ENCODE measurements at regions not wholly inside any gene's neighbourhood (a gene's known extent, or its start where the extent isn't known, plus 50 kb on each side); places are given as distances from the start of the nearest gene placed in this dataset.
A peak's percentile ranks its signal among the peaks of the same experiment; 100 is the strongest.

DNA sequence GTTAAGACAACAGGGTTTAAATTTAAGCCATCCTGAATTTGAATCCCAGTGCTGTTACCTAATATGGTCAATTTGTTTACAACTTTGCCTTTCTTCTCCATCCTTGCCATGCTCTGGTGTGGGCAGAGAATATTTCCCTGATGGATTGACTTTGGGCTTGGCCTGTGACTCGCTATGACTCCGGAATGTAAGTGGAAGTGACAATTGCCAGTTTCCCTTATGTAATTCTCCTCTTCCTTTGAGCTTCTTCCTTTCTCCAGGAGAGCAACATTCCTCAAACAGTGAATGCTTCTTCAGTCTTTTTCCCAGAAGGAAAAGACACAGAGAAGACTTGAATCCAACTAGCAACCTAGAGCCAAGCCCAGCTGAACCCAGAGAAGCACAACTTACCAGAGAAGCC is 159.1 kb downstream of the LURAP1L start:
- DNase-seq (ENCODE audit: low read depth) = peak; percentile 71

DNA sequence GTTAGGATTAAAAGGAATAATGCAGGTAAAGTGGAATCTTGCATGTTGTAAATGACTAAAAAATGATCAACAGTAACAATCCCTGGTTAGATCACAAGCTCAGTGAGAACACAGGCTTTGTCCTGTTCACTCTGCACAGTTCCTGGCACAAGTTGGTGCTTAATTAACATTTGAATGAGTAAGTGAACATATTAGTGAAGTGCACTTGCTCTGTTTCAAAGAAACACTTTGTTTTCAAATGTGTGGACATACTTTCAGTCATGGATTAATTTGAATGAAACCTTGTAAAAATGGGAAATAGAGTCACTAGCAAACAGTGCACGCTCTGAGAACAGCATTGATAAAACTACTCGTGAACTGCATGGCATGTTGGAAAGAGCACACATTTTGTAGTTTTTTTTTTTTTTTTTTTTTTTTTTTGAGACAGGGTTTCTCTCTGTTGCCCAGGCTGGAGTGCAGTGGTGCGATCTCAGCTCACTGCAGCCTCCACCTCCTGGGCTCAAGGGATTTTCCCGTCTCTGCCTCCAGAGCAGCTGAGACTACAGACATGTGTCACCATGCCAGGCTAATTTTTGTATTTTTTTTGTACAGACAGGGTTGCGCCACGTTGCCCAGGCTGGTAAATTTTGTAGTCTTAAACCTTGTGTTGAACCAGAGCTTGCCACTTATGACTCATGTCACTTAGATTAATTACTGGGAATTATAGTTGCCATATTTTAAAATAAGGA is 159.9 kb downstream of the LURAP1L start:
- DNase-seq (ENCODE audit: low read depth) = peak; percentile 33

DNA sequence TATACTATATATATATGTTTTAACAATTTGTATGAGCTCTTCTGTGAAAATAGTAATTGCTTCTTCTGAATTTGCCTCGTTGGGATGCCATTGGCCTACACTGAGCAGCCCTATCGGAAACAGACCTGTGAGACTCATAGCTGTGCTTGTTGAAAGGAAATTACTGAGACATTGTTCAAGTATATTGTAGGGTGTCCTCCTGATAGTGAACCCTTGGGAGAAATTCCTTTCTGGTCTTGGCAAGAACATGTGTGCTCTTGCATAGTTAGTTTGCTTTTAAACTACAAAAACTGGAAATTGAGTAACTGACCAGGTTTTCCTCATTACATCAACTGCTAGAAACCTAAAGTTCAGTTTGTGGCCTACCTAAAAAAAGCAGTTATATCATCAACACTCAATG is 160.9 kb downstream of the LURAP1L start:
- DNase-seq (ENCODE audit: low read depth) = no peak

DNA sequence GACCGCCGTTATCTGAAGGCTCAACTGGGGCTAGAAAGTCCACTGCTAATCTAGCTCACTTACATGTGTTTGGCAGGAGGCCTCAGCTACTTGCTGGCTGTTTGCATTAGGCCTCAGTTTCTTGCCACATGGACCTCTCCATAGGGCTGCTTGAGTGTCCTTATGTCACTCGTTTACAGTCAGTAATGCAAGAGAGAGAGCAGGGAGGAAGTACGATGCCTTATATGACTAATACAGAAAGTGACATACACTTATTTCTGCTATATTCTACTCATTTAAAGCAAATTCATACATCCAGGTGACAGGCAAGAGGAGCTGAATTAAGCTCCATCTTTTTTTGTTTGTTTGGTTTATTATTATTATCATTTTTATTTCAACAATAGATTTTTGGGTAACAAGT is 179.6 kb downstream of the LURAP1L start:
- DNase-seq (ENCODE audit: low read depth) = no peak

DNA sequence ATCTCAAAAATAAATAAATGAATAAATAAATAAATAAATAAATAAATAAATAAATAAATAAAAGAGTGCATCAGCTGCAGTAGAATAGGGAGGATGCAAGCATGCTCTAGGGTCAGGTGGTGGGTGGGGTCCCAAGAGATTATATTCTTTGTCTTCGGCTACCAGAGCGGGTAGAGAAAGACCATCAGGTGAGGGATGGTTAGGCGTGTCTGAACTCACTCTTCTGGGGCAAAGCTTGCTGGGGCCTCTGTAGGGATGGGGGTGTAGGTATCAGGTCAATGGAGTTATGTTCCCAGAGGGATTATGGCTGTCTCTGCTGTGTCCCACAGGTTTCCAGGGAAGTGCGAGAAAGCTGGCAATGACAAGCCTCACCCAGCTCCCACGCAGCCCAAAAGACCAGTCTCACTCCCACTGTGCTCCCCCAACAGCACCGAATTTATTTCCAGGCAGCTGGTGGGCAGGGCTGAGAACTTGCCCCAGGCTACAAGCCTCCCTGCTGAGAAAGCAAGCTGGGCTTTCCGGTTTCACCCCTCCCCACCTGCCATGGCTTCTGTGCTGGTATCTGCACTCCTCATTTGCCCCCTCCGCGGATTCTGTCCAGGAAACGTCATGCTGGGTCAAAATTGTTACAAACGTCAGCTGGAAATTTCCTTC is 180.8 kb downstream of the LURAP1L start:
- DNase-seq (ENCODE audit: low read depth) = peak; percentile 35

DNA sequence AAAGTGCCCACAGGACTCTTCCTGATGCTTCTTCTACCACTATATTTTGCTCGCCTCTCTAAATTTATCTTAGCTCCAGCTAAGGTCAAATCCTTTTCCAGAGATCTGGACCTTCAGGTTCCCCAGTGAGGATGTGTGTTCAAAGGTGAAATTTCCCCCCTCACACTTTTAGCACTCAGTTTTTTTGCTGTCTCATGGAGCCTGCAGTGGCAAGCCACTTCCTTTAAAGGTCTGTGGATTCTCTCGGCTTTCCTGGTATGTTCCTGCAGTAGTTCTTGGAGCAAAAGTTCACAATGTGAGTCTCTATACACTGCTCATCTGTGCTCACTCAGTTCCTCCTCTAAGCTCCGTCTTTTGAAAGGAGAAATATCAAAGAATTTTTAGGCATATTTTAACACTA is 181.4 kb downstream of the LURAP1L start:
- no peak for DNase-seq (ENCODE audit: low read depth)

DNA sequence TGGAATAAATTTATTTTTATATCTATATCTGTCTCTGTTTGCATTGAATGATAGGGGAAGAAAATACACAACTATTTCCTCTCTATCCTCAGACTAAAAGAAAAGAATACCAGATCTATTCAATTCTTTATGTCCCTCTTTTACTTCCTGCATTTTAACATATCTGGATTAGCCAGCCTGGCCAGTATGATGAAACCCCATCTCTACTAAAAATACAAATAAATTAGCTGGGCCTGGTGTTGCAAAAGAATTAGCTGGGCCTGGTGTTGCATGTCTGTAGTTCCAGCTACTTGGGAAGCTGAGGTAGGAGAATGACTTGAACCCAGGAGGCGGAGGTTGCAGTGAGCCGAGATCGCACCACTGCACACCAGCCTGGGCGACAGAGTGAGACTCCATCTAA is 182.0 kb downstream of the LURAP1L start:
- DNase-seq (ENCODE audit: low read depth) = no peak

DNA sequence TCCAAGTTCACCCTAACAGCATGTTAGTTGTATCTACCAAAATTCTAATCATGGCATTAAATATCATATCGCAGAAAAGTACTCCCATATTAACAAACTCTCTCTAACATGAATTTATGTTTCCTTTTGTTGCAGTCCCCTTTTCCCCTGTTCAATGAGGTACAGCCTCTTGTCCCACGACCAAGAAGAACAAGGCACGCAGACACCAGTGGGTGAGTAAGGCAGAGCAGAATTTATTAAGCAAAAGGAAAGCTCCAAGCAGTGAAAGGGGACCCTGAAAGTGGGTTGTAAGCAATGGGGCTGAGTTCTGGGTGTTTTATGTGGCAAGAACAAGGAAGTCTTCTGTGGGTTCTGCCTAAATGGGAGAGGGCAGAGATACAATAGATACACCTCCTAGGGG is 183.5 kb downstream of the LURAP1L start:
- DNase-seq (ENCODE audit: low read depth) = no peak

DNA sequence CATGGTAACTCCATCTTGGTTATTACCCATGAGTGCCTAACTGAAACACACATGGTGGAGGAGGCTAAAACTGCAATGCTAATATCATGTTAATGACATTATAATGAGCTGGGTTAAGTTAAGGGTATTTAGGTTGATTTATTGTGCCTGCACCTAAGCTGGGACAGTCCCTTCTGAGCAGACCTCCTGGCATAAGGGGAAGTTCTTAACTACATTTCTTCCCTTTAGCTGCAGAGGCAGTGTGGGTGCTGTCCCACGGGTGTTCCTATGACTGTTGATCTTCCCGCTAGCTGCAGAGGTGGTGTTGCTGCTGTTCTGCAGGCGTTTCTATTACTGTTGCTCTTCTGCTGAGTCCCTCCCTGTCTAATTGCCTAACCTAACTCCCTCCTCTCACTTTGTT is 183.9 kb downstream of the LURAP1L start:
- DNase-seq (ENCODE audit: low read depth) = no peak

DNA sequence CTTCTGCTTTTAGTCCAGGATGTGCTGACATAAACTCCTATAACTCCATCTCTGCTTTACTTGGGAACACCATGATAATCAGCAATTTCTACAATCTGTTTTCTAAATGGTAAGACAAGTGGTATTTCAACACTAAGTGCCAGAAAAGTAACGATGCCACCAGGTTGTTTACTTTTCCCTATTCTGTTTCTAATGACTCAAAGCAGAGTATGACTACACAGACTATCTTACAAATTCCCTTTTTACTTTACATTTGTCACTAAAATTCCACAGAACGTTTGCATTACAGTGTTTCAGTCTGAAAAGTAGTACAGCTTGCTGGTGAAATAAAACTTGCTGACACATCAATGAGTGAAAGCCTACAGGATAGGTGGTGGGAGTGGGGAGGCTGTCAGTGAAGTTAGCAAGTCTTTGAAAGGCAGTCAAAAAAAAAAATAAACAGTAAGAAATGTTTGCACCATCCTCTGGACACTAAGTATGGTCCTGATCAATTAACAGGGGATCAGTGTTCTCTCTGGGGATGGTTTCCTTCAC is 186.5 kb downstream of the LURAP1L start:
- DNase-seq (ENCODE audit: low read depth) = no peak

DNA sequence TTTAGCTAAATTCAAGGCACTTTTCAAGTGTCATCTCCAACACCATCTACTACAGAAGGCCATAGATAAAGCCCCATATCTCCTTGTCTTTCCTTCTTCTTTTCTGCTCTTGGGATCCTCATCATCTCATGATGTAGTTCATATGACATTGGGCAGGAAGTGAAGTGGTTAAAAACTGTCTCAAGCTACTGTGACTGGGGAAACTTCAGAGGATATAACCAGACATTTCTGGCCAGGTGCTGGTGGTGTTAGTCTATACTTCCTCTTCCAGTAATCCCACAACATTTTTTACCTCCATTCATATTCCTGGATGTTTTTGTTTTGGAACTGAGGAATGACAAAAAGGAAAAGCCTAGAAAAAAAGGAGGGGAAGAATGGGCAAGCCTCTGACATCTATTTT is 188.7 kb downstream of the LURAP1L start:
- DNase-seq (ENCODE audit: low read depth) = no peak

DNA sequence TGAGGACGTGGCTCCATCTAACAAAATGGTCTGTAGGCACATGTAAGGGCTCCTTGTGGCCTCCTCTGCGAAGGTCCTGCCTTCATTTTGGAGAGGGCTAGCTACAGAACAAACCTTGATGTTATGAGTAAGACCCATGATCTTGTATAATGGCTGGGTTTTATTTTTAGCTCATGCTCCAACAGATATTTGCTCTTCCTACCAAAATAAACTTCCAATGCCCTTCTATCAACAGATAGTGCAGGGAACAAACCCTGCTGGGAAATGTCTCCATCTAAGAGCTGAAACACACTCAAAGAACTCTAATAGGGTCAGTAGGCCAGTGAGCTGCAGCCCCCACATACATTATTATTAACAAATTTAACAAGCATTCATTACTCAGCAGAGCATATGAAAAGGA is 189.5 kb downstream of the LURAP1L start:
- no peak for DNase-seq (ENCODE audit: low read depth)

DNA sequence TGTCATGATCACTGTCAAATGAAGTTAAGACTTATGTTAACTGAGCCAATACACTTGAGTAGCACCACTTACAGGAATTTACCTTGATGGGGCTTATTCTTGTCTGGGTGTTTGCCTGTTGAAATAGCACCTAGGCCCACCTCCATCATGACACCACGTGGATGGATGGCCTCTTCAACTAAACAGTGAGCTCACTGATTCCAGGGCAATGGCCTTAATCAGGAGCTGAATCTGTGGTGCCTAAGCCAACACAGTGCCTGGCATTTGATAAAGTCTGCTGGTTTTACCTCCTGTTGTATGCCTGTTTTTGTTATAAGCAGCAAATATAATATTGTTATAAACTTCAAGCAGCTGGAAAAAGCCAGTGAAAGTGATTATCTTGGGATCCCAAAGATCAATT is 190.5 kb downstream of the LURAP1L start:
- DNase-seq (ENCODE audit: low read depth) = no peak

DNA sequence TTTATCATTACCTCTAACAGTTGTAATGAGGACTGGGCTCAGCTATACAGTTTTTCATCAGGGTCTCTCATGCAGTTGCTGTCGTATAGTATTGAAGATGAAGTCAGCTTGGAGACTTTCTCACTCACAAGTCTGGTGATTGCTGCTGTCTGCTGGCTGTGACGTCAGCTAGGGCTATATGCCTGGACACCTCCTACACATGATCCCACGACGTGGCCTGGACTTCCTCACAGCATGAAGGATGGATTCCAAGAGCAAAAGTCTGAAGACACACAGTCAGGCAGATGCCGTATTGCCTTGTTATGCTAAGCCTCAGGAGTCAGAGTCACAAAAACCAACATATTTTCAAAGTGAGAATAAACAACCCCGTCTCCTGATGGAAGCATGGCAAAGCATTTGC is 193.3 kb downstream of the LURAP1L start:
- DNase-seq (ENCODE audit: low read depth) = no peak

DNA sequence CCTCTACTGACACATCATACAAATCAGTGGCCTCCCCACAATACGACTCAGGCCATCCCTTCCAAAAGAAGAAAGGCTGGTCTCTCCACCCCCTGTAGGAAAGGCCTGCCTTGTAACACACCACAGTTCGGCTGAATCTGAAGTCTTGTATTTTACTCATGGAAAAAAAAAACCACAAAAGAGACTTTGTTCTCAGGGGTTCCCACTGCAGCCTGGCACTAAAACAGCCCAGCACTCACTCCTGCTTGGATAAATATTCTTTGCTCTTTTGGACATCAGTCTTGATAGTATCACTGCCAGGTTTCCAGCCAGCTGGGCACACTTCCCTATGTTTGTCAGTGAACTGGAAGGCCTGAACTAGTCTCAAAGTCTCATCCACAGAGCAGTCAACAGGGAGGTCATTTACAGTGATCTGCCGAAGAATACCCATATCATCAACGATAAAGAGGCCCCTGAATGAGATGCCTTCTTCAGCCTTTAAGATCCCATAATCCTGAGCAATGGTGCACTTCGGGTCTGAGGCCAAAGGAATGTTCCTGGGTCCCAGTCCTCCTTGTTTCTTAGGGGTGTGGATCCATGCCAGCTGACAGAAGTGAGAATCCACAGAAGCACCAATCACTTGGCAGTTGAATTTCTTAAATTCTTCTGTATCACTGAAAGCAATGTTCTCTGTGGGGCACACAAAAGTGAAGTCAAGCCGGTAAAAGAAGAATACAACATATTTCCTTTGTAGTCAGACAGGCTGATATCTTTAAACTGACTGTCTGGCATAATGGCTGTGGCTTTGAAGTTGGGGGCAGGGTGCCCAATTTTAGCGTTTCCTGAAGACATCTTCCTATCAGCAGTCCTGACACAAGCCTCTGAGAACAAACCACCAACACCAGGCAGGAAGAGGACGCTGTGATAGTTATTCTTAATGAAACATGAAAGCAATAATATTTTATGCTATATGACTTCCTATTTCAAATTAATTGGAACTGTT is 198.1 kb downstream of the LURAP1L start:
- no peak for DNase-seq (ENCODE audit: low read depth)

DNA sequence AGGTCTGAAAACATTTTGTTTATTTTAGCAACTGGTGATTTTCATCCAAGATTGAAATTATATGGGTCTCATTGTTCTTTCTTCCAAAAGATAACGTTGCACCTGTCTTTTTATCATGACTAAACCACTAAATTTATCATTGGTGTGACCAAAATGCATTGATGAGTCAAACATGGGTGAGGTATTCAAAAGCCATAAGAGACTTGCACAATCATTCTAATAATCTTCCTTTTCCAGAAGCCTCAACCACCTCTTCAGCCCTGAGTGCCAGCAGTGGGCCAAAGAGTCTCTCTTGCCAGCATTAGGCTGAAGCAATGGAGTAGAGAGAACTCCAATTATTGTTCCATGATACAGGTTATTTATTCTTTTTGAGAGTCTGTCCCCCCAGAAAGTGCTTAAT is 198.9 kb downstream of the LURAP1L start:
- no peak for DNase-seq (ENCODE audit: low read depth)

DNA sequence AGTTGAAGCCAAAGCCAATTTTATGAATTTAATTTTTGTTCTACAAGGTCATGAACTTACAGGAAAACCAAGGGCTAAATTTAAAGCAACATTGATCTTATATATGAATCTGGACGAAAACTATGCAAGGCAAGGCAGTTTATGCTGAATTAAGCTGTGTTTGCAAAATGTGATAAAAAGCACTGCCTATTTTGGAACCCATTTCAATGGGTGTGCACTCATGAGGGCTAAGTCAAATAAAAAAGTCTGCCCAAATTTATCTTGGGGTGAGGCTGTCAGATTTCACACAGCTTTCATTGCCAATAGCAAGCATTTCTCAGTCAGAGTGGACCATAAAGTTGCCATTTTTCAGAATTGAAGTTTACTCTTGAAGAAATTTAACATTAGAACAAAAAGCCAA is 199.9 kb downstream of the LURAP1L start:
- DNase-seq (ENCODE audit: low read depth) = no peak

DNA sequence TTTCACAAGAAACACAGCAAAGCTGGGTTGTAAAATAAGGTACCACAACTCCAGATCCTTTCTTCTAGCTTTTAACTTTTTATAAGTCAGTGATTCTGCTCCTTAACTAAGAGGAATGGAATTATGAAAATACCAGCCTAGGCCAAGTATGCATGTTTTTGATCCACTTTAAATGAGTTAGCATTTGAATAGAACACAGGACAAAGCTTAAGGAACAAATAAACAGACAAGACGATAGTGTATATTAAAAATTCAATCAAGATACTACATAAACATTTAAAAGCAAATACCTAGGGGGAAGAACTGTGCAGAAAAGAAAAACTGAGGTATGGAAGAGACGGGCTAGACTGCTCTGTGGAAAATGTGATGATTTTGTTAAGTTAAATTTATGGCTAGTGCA is 200.7 kb downstream of the LURAP1L start:
- DNase-seq (ENCODE audit: low read depth) = no peak

DNA sequence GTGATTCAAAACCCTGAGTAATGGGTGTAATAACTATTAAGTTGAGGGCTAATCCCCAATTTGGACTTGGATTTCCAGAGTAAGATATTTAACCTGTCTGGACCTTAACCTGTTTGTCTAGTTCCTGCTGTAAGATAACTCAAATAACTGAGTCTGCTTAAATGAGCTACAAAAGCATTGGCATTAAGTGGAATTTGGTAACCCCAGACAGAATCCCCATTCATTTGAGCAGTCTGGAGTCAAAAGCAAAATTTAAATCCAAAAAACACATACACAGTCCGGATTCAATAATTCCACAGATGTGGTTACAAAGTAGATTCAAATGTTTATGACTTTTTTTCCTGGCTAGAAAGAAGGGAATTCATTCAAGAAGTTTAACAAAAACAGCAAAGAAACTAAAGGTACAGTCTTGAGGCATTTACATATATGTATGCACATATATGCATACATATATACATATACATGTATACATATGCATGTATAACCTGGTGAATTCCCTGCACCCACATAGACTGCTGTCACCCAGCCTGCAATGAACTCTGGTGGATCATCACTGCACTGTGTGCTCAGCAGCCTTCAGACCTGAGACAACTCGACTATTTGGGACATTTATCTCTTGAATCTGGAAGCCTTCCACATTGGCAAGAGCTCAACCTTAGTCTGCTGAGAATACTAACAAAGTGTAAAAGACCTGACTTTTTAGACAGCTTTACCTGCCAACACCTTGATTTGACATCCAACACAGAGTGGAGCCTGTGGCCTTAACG is 205.4 kb downstream of the LURAP1L start:
- no peak for DNase-seq (ENCODE audit: low read depth)

DNA sequence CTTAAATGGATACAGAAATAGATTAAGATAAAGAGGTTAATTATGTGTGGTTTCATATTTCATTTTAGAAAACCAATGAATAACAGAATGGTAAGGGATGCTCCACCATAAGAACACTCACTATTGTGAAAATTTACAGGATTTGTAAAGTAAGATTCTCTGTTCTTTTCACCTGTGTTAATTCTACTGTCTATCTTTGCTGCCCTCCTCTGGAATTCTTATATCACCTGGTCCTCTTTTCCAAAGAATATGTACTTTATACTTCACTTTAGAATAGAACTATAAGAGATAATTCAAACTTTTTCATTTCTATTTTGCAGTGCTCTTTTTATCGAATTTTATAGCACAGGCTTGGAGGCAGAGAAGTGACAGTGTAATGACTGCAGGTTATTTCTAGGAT is 213.4 kb downstream of the LURAP1L start:
- no peak for DNase-seq (ENCODE audit: low read depth)

DNA sequence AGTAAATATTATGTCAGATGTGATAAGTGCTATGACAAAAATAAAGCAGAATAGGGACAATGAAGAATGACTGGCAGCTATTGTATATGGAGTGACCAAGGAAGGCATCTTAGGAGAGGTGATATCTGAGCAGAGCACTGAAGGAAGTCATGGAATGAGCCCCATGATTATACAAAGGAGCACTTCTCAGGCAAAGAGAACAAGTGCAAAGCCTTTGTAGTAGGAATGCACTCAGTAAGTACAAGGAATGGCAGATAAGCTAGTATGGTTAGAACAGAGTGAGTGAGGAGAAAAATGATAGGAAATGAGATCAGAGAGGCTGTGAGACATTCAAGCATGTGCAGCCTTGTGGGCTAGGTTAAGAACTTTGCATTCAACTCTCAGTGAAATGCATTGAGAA is 214.8 kb downstream of the LURAP1L start:
- no peak for DNase-seq (ENCODE audit: low read depth)

DNA sequence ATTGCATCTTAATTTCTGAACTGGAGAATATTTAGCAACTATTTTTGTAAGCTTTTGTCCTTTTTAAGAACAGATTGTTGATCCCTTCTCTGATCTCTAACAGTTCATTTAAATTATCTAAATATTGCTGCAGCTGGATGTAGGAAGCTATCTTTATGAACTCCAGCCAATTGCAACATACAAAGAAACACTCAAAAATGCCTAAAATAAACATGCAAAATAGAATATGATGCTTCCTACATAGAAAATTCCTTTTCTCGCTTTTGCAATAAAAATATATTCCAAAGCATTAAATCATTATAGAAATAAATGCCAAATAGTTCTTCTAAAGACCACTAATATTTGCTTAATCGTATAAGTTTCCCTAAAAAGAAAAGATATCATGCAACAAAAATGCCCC is 218.6 kb downstream of the LURAP1L start:
- DNase-seq (ENCODE audit: low read depth) = no peak
